ENCODE measurements at regions not wholly inside any gene's neighbourhood (a gene's known extent, or its start where the extent isn't known, plus 50 kb on each side); places are given as distances from the start of the nearest gene placed in this dataset.

GRCh38 chr20:3309226-3309625, 70.2 kb upstream of the SLC4A11 start:
- DNase-seq, result no peak

- no peak for DNase-seq
These were observed 68.7 kb upstream of the SLC4A11 start for GRCh38 chr20:3307725-3308124.

- peak in 1 of 3 donors; percentile 6 for DNase-seq
These were observed 68.1 kb upstream of the SLC4A11 start for GRCh38 chr20:3307078-3307477.

- no peak for DNase-seq
These were observed 67.1 kb upstream of the SLC4A11 start for GRCh38 chr20:3306068-3306467.

GRCh38 chr20:3304456-3304855, 65.5 kb upstream of the SLC4A11 start:
- no peak for DNase-seq

GRCh38 chr20:3297079-3297378, 58.0 kb upstream of the SLC4A11 start:
- DNase-seq, result peak in 2 of 3 donors; percentile 8 to 32

- DNase-seq, result no peak
These were observed 57.5 kb upstream of the SLC4A11 start for GRCh38 chr20:3296261-3297078.
